ENCODE measurements at regions not wholly inside any gene's neighbourhood (a gene's known extent, or its start where the extent isn't known, plus 50 kb on each side); places are given as distances from the start of the nearest gene placed in this dataset.

- H3K4me3 ChIP-seq (replicated peaks in 1 of 3; ENCODE audit: low read depth in 2 of 3, low read length in 3 of 3): no peak overlapping the region
- TF ChIP-seq, protein P1, sequence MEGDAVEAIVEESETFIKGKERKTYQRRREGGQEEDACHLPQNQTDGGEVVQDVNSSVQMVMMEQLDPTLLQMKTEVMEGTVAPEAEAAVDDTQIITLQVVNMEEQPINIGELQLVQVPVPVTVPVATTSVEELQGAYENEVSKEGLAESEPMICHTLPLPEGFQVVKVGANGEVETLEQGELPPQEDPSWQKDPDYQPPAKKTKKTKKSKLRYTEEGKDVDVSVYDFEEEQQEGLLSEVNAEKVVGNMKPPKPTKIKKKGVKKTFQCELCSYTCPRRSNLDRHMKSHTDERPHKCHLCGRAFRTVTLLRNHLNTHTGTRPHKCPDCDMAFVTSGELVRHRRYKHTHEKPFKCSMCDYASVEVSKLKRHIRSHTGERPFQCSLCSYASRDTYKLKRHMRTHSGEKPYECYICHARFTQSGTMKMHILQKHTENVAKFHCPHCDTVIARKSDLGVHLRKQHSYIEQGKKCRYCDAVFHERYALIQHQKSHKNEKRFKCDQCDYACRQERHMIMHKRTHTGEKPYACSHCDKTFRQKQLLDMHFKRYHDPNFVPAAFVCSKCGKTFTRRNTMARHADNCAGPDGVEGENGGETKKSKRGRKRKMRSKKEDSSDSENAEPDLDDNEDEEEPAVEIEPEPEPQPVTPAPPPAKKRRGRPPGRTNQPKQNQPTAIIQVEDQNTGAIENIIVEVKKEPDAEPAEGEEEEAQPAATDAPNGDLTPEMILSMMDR (IDR thresholded peaks at IDR 0.05): no peak
Observed at GRCh38 chr10:84999929-85000328, 671.5 kb downstream of the CCSER2 start.

GRCh38 chr10:85003083-85003482, 674.7 kb downstream of the CCSER2 start:
- no peaks in the 10 kb centered on the region for H3K79me2 ChIP-seq (ENCODE audit: insufficient read depth, low read length)
- H3K9me3 ChIP-seq (replicated peaks in 1 of 2; ENCODE audit: control insufficient read depth in 1 of 2, insufficient read depth in 1 of 2, low read length in 2 of 2): no peaks in the 10 kb centered on the region
- no peaks in the 10 kb centered on the region for H4K20me1 ChIP-seq (ENCODE audit: insufficient read depth, low read length)
- TF ChIP-seq, protein P1 (IDR thresholded peaks at IDR 0.05): no peak
- H2AFZ ChIP-seq (ENCODE audit: insufficient read depth, low read depth, low read length, poor library complexity, severe bottlenecking): no peak overlapping the region
- no CpG with 5 or more reads among the region's 1 CpG for WGBS (ENCODE audit: insufficient coverage)
- Mint-ChIP-seq H3K27ac (no peak overlapping the region), H3K4me3 (no peak overlapping the region), H3K4me1 (no peaks in the 10 kb centered on the region), H3K36me3 (no peaks in the 10 kb centered on the region), H3K9me3 (peaks cover 0 to 9% (median 0%) of the 10 kb centered on the region in 7 donors), H3K27me3 (ENCODE audit: low read depth in 3 of 3) (peaks cover 0 to 2% (median 0%) of the 10 kb centered on the region in 3 donors)
- intact Hi-C loops (cut with micrococcal nuclease): no loop called here
- no peak overlapping the region for H3K4me3 ChIP-seq (replicated peaks in 1 of 3; ENCODE audit: low read depth in 2 of 3, low read length in 3 of 3)
- no peaks in the 10 kb centered on the region for H3K27me3 ChIP-seq (ENCODE audit: control insufficient read depth in 2 of 2, insufficient read depth in 2 of 2, low read length in 2 of 2)
- H3K9ac ChIP-seq (ENCODE audit: insufficient read depth, low read length, poor library complexity, severe bottlenecking): no peak overlapping the region
- H3K4me2 ChIP-seq (replicated peaks; ENCODE audit: extremely low read depth, low read length, poor library complexity, severe bottlenecking): no peak overlapping the region
- H3K27ac ChIP-seq (ENCODE audit: low read depth in 1 of 2, low read length in 2 of 2): no peak overlapping the region
- no peaks in the 10 kb centered on the region for H3K4me1 ChIP-seq (ENCODE audit: control insufficient read depth in 1 of 2, insufficient read depth in 2 of 2, low read length in 2 of 2)
- no peak for DNase-seq
- H3K36me3 ChIP-seq (replicated peaks in 1 of 2; ENCODE audit: control insufficient read depth in 1 of 2, insufficient read depth in 2 of 2, low read length in 2 of 2): no peaks in the 10 kb centered on the region

More at GRCh38 chr10:84999929-85000328, 671.5 kb downstream of the CCSER2 start:
- no peaks in the 10 kb centered on the region for H3K36me3 Mint-ChIP-seq
- Histone ChIP-seq H3K9ac (ENCODE audit: insufficient read depth, low read length, poor library complexity, severe bottlenecking) (no peak overlapping the region), H3K4me2 (replicated peaks; ENCODE audit: extremely low read depth, low read length, poor library complexity, severe bottlenecking) (no peak overlapping the region), H3K9me3 (replicated peaks in 1 of 2; ENCODE audit: control insufficient read depth in 1 of 2, insufficient read depth in 1 of 2, low read length in 2 of 2) (no peaks in the 10 kb centered on the region), H3K79me2 (ENCODE audit: insufficient read depth, low read length) (no peaks in the 10 kb centered on the region), H3K4me1 (ENCODE audit: control insufficient read depth in 1 of 2, insufficient read depth in 2 of 2, low read length in 2 of 2) (no peaks in the 10 kb centered on the region), H3K27ac (ENCODE audit: low read depth in 1 of 2, low read length in 2 of 2) (no peak overlapping the region), H2AFZ (ENCODE audit: insufficient read depth, low read depth, low read length, poor library complexity, severe bottlenecking) (no peak overlapping the region), H3K27me3 (ENCODE audit: control insufficient read depth in 2 of 2, insufficient read depth in 2 of 2, low read length in 2 of 2) (no peaks in the 10 kb centered on the region), H4K20me1 (ENCODE audit: insufficient read depth, low read length) (no peaks in the 10 kb centered on the region), H3K36me3 (replicated peaks in 1 of 2; ENCODE audit: control insufficient read depth in 1 of 2, insufficient read depth in 2 of 2, low read length in 2 of 2) (no peaks in the 10 kb centered on the region)
- DNase-seq: no peak
- no peaks in the 10 kb centered on the region for H3K4me1 Mint-ChIP-seq
- no peak overlapping the region for H3K4me3 Mint-ChIP-seq
- WGBS (ENCODE audit: insufficient coverage): no CpG with 5 or more reads among the region's 4 CpGs
- H3K9me3 Mint-ChIP-seq: peaks cover 0 to 9% (median 0%) of the 10 kb centered on the region in 7 donors
- intact Hi-C loops (cut with micrococcal nuclease): no loop called here
- H3K27ac Mint-ChIP-seq: no peak overlapping the region
- peaks cover 0 to 3% (median 0%) of the 10 kb centered on the region in 3 donors for H3K27me3 Mint-ChIP-seq (ENCODE audit: low read depth in 3 of 3)
